Adrenal gland (tissue), 9 donors: ENCODE measurements at regions not wholly inside any gene's neighbourhood (a gene's known extent, or its start where the extent isn't known, plus 50 kb on each side); places are given as distances from the start of the nearest gene placed in this dataset.

ENCODE experiments used
- DNase-seq, 7 donors: peaks; one replicate each; pipeline ENCODE4 v3.0.0-alpha.2; 2019 to 2020
- H3K27ac ChIP-seq, 5 donors: fragments of 200-600 bp; sonication (generic) in 4 of 5; 1 replicate in 3 of 5; 2 replicates in 2 of 5; pipeline versions ENCODE4 v1.5.1 to v1.8.0; 2016 to 2020; ENCODE audit warnings: mild to moderate bottlenecking in 1 of 5
- H3K27me3 ChIP-seq: fragments of 200-600 bp; 2 replicates; pipeline ENCODE4 v1.8.0; 2021
- H3K36me3 ChIP-seq, 2 donors: fragments of 200-600 bp; replicated peaks in 1 of 2; 1 replicate in 1 of 2; 2 replicates in 1 of 2; pipeline versions ENCODE4 v1.5.1 to v1.8.0; 2018 to 2022
- H3K4me1 ChIP-seq, 2 donors: fragments of 200-600 bp; replicated peaks in 1 of 2; 1 replicate in 1 of 2; 2 replicates in 1 of 2; pipeline versions ENCODE4 v1.5.1 to v1.8.0; 2018 to 2021
- H3K4me3 ChIP-seq, 4 donors: fragments of 200-600 bp; sonication (generic) in 3 of 4; one replicate each; pipeline ENCODE4 v1.5.1; 2016 to 2018
- H3K9me3 ChIP-seq, 3 donors: fragments of 200-600 bp; sonication (generic) in 1 of 3; replicated peaks in 1 of 3; 1 replicate in 2 of 3; 2 replicates in 1 of 3; pipeline versions ENCODE4 v1.5.1 to v1.8.0; 2016 to 2021
- CTCF ChIP-seq, 6 experiments: fragments of 450-650 bp in 4 of 6; fragments of 200-600 bp in 2 of 6; sonication (generic) in 1 of 6; IDR thresholded peaks; 1 replicate in 5 of 6; 2 replicates in 1 of 6; pipeline versions ENCODE4 v1.5.1 to v1.8.0; 2016 to 2021; ENCODE audit warnings: antibody characterized with exemption in 6 of 6, mild to moderate bottlenecking in 2 of 6, moderate library complexity in 1 of 6
- POLR2A ChIP-seq, 2 donors: fragments of 450-650 bp; IDR thresholded peaks; one replicate each; pipeline ENCODE4 v1.6.1; 2017; ENCODE audit warnings: antibody characterized with exemption in 2 of 2, mild to moderate bottlenecking in 2 of 2, moderate library complexity in 1 of 2
- WGBS, 4 donors: extraction: QIAGEN DNeasy Blood & Tissue Kit in 2 of 4; methylation state at CpG; one replicate each; pipeline versions ENCODE4 v1.1.5 to v1.1.7; 2013 to 2017; 5-methylcytosine and 5-hydroxymethylcytosine counted together
- intact Hi-C, 2 donors: fragments of 100-400 bp; cut with DNase I; formaldehyde crosslinking; loops; one replicate each; pipeline versions ENCODE4 v1.14.1 to v1.15.0; 2022 to 2023
- donor health status: healthy with polysubstance abuse.
- donor health status: Bipolar disorder and iron deficiency.
- donor health status: DM: yes; HTN: yes; CAD: no.
- donor health status: DM: no; HTN: no; CAD: no.
- donor health status: DM: no; HTN: no; CAD: no.

GRCh38 chr11:109877043-109877442, 216.1 kb upstream of the ZC3H12C start:
- 28 to 35% (median 33%) methylated on average over 4 of the region's 4 CpGs for WGBS, 4 donors
- DNase-seq, result peak in 1 of 7 donors; percentile 5
- no peak overlapping the region for H3K4me3 ChIP-seq
- no peak overlapping the region for H3K27ac ChIP-seq
- intact Hi-C loops, result no loop called here
- H3K4me1 ChIP-seq, result no peaks in the 10 kb centered on the region
- H3K9me3 ChIP-seq, result no peaks in the 10 kb centered on the region
- H3K27me3 ChIP-seq, result no peaks in the 10 kb centered on the region
- no peaks in the 10 kb centered on the region for H3K36me3 ChIP-seq
- no peak for TF ChIP-seq CTCF (IDR thresholded peaks at IDR 0.05)
- no peak for TF ChIP-seq POLR2A (IDR thresholded peaks at IDR 0.05)

- WGBS, 4 donors, result 88 to 92% (median 91%) methylated on average over 4 of the region's 4 CpGs
- H3K27ac ChIP-seq, result no peak overlapping the region
- TF ChIP-seq CTCF (IDR thresholded peaks at IDR 0.05) (no peak), POLR2A (IDR thresholded peaks at IDR 0.05) (no peak)
- no peaks in the 10 kb centered on the region for H3K9me3 ChIP-seq
- no peak overlapping the region for H3K4me3 ChIP-seq
- intact Hi-C loops, result no loop called here
- no peaks in the 10 kb centered on the region for H3K36me3 ChIP-seq
- H3K4me1 ChIP-seq, result no peaks in the 10 kb centered on the region
- no peak for DNase-seq
- peaks cover 3% of the 10 kb centered on the region for H3K27me3 ChIP-seq
Measured at GRCh38 chr11:109884501-109884900, 208.7 kb upstream of the ZC3H12C start.

GRCh38 chr11:109885006-109885405, 208.2 kb upstream of the ZC3H12C start:
- WGBS, 4 donors, result 61 to 73% (median 69%) methylated on average over 7 of the region's 7 CpGs

GRCh38 chr11:109892321-109892794, 200.8 kb upstream of the ZC3H12C start:
- WGBS, 4 donors, result 91 to 97% (median 93%) methylated on average over 4 of the region's 4 CpGs
- no peak overlapping the region for H3K4me3 ChIP-seq
- no peaks in the 10 kb centered on the region for H3K27me3 ChIP-seq
- TF ChIP-seq CTCF (IDR thresholded peaks at IDR 0.05) (no peak), POLR2A (IDR thresholded peaks at IDR 0.05) (no peak)
- intact Hi-C loops, result no loop called here
- no peaks in the 10 kb centered on the region for H3K36me3 ChIP-seq
- H3K9me3 ChIP-seq, result no peaks in the 10 kb centered on the region
- H3K4me1 ChIP-seq, result no peaks in the 10 kb centered on the region
- DNase-seq, result no peak
- H3K27ac ChIP-seq, result no peak overlapping the region

More at GRCh38 chr11:109885006-109885405, 208.2 kb upstream of the ZC3H12C start:
- no peak overlapping the region for H3K4me3 ChIP-seq
- no peaks in the 10 kb centered on the region for H3K4me1 ChIP-seq
- no peak for DNase-seq
- H3K27me3 ChIP-seq, result peaks cover 3% of the 10 kb centered on the region
- H3K36me3 ChIP-seq, result no peaks in the 10 kb centered on the region
- no peaks in the 10 kb centered on the region for H3K9me3 ChIP-seq
- H3K27ac ChIP-seq, result no peak overlapping the region
- intact Hi-C loops, result no loop called here
- no peak for TF ChIP-seq POLR2A (IDR thresholded peaks at IDR 0.05)
- TF ChIP-seq CTCF (IDR thresholded peaks at IDR 0.05), result no peak
